H9 (cell line): ENCODE measurements at regions not wholly inside any gene's neighbourhood (a gene's known extent, or its start where the extent isn't known, plus 50 kb on each side); places are given as distances from the start of the nearest gene placed in this dataset.

Experiments used
- DNase-seq: peaks from one replicate; pipeline ENCODE4 v3.0.0-alpha.2; 2017
- H2AFZ ChIP-seq: one replicate; pipeline ENCODE4 v1.6.1; 2013; ENCODE audit warnings: mild to moderate bottlenecking, low read length, control low read depth, moderate library complexity
- H2AK5ac ChIP-seq: 2 replicates; pipeline ENCODE4 v1.6.1; 2013; ENCODE audit warnings: low read length, control low read depth, mixed read lengths; ENCODE audit not compliant: insufficient read length
- H2BK120ac ChIP-seq: one replicate; pipeline ENCODE4 v1.6.1; 2013; ENCODE audit warnings: low read depth, mild to moderate bottlenecking, low read length, control low read depth, inconsistent platforms; ENCODE audit not compliant: poor library complexity, severe bottlenecking
- H2BK12ac ChIP-seq: 2 replicates; pipeline ENCODE4 v1.6.1; 2013; ENCODE audit warnings: low read length, control low read depth, mixed read lengths, low read depth; ENCODE audit not compliant: insufficient read length
- H2BK15ac ChIP-seq: 2 replicates; pipeline ENCODE4 v1.6.1; 2013; ENCODE audit warnings: low read depth, low read length, control low read depth
- H2BK20ac ChIP-seq: one replicate; pipeline ENCODE4 v1.6.1; 2013; ENCODE audit warnings: low read depth, mild to moderate bottlenecking, low read length, control low read depth, inconsistent platforms; ENCODE audit not compliant: poor library complexity, severe bottlenecking
- H2BK5ac ChIP-seq: 2 replicates; pipeline ENCODE4 v1.6.1; 2013; ENCODE audit warnings: low read length, control low read depth, mixed read lengths; ENCODE audit not compliant: insufficient read length
- H3K14ac ChIP-seq: 2 replicates; pipeline ENCODE4 v1.6.1; 2013; ENCODE audit warnings: low read length, control low read depth; ENCODE audit not compliant: insufficient read depth
- H3K18ac ChIP-seq: 2 replicates; pipeline ENCODE4 v1.6.1; 2013; ENCODE audit warnings: low read depth, mild to moderate bottlenecking, mixed read lengths, low read length, control low read depth; ENCODE audit not compliant: insufficient read length
- H3K23ac ChIP-seq: 2 replicates; pipeline ENCODE4 v1.6.1; 2013; ENCODE audit warnings: low read length, control low read depth, mixed read lengths, low read depth; ENCODE audit not compliant: insufficient read length
- H3K23me2 ChIP-seq: 2 replicates; pipeline ENCODE4 v1.6.1; 2013; ENCODE audit warnings: low read depth, mild to moderate bottlenecking, mixed read lengths, low read length, control low read depth; ENCODE audit not compliant: insufficient read length, poor library complexity, severe bottlenecking
- H3K27ac ChIP-seq: 2 replicates; pipeline ENCODE4 v1.5.1; 2013; ENCODE audit warnings: low read length, control low read depth, mixed read lengths, low read depth; ENCODE audit not compliant: insufficient read length
- H3K27me3 ChIP-seq: 2 replicates; pipeline ENCODE4 v1.6.1; 2013; ENCODE audit warnings: low read length, control low read depth, inconsistent platforms; ENCODE audit not compliant: insufficient read depth
- H3K4ac ChIP-seq: 2 replicates; pipeline ENCODE4 v1.6.1; 2013; ENCODE audit warnings: low read depth, mild to moderate bottlenecking, control low read depth, inconsistent platforms, low read length, moderate library complexity
- H3K4me1 ChIP-seq: 2 replicates; pipeline ENCODE4 v1.6.1; 2013; ENCODE audit warnings: low read length, control low read depth, inconsistent platforms; ENCODE audit not compliant: insufficient read depth
- H3K4me2 ChIP-seq: 2 replicates; pipeline ENCODE4 v1.6.1; 2013; ENCODE audit warnings: low read length, control low read depth, mixed read lengths; ENCODE audit not compliant: insufficient read length, insufficient read depth
- H3K56ac ChIP-seq: 2 replicates; pipeline ENCODE4 v1.6.1; 2013; ENCODE audit warnings: low read depth, mild to moderate bottlenecking, mixed read lengths, low read length, control low read depth; ENCODE audit not compliant: insufficient read length
- H3K79me1 ChIP-seq: 2 replicates; pipeline ENCODE4 v1.6.1; 2013; ENCODE audit warnings: low read depth, mild to moderate bottlenecking, moderate library complexity, low read length, control low read depth, inconsistent platforms; ENCODE audit not compliant: insufficient read depth, poor library complexity, severe bottlenecking
- H3K79me2 ChIP-seq: 2 replicates; pipeline ENCODE4 v1.6.1; 2013; ENCODE audit warnings: low read length, control low read depth, inconsistent platforms; ENCODE audit not compliant: insufficient read depth
- H3K9ac ChIP-seq: 2 replicates; pipeline ENCODE4 v1.6.1; 2013; ENCODE audit warnings: low read length, control low read depth, mixed read lengths; ENCODE audit not compliant: insufficient read length; ENCODE audit errors: extremely low read depth
- H3K9me3 ChIP-seq: one replicate; pipeline ENCODE4 v1.6.1; 2013; ENCODE audit warnings: low read depth, low read length, inconsistent platforms; ENCODE audit not compliant: control insufficient read depth
- H3T11ph ChIP-seq: one replicate; pipeline ENCODE4 v1.6.1; 2013; ENCODE audit warnings: mild to moderate bottlenecking, low read length, control low read depth, inconsistent platforms
- H4K20me1 ChIP-seq: one replicate; pipeline ENCODE4 v1.6.1; 2013; ENCODE audit not compliant: control insufficient read depth, insufficient read length, insufficient read depth
- H4K5ac ChIP-seq: 2 replicates; pipeline ENCODE4 v1.6.1; 2013; ENCODE audit warnings: low read depth, mild to moderate bottlenecking, mixed read lengths, low read length, control low read depth; ENCODE audit not compliant: insufficient read length
- H4K8ac ChIP-seq: replicated peaks from 2 replicates; pipeline ENCODE4 v1.6.1; 2013; ENCODE audit warnings: low read length, control low read depth, mixed read lengths, low read depth; ENCODE audit not compliant: insufficient read length
- H4K91ac ChIP-seq: 2 replicates; pipeline ENCODE4 v1.6.1; 2013; ENCODE audit warnings: low read depth, mild to moderate bottlenecking, moderate library complexity, mixed read lengths, low read length, control low read depth; ENCODE audit not compliant: insufficient read length
- H3K27ac Mint-ChIP-seq, 3 experiments: 2 replicates in 2 of 3; 3 replicates in 1 of 3; pipeline ENCODE4 v1.8.0; 2020 to 2021; ENCODE audit warnings: mixed read lengths in 3 of 3, mild to moderate bottlenecking in 1 of 3, moderate library complexity in 1 of 3
- H3K27me3 Mint-ChIP-seq: 2 replicates; pipeline ENCODE4 v1.8.0; 2021; ENCODE audit warnings: low read depth, mild to moderate bottlenecking, moderate library complexity, mixed read lengths
- H3K36me3 Mint-ChIP-seq, 3 experiments: 2 replicates in 2 of 3; 3 replicates in 1 of 3; pipeline ENCODE4 v1.8.0; 2020 to 2021; ENCODE audit warnings: low read depth in 3 of 3, mixed read lengths in 3 of 3; ENCODE audit not compliant: insufficient read depth in 1 of 3
- H3K4me1 Mint-ChIP-seq, 2 experiments: 2 replicates each; pipeline ENCODE4 v1.8.0; 2020; ENCODE audit warnings: mixed read lengths in 2 of 2
- H3K4me3 Mint-ChIP-seq, 2 experiments: 2 replicates in 1 of 2; 3 replicates in 1 of 2; pipeline ENCODE4 v1.8.0; 2020 to 2021; ENCODE audit warnings: mild to moderate bottlenecking in 2 of 2, mixed read lengths in 2 of 2, moderate library complexity in 1 of 2
- H3K9me3 Mint-ChIP-seq, 2 experiments: 2 replicates in 1 of 2; 3 replicates in 1 of 2; pipeline ENCODE4 v1.8.0; 2020; ENCODE audit warnings: mild to moderate bottlenecking in 2 of 2, mixed read lengths in 2 of 2, moderate library complexity in 1 of 2
- WGBS: extraction: QIAGEN DNeasy Blood & Tissue Kit; methylation state at CpG from one replicate; pipeline ENCODE4 v1.1.7; 2013; ENCODE audit warnings: missing lambda C conversion rate, low lambda C conversion rate, mixed read lengths; ENCODE audit not compliant: insufficient read length; ENCODE audit errors: extremely low coverage; 5-methylcytosine and 5-hydroxymethylcytosine counted together
- TF ChIP-seq, protein P1 (sequence below): fragments of 200-600 bp; sonication (generic); conservative IDR thresholded peaks from 3 replicates; pipeline ENCODE4 v1.8.0; 2021; ENCODE audit warnings: antibody characterized with exemption, mild to moderate bottlenecking

DNA sequence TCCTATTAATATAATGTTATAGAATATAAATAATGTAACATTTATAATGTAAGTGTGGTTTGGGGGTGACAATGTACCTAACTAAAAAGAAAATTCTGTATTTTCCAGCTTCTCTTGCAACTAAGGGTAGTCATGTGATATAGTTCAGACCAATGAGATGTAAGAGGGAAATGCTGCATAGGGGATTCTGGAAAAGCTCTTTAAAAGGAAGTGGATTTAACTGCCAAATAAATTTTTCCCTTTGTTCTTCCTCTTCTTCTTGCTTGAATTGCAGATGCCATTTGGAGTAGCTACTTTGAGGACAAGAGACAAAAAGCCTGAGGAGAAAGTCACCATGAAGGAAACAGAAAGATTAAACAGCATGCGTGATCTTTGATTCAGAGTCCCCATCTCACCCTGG is 194.3 kb downstream of the PTEN start:
- DNase-seq = no peak
- Histone ChIP-seq H3K18ac (no peak overlapping the region), H3K4me2 (no peak overlapping the region), H4K8ac (no peak overlapping the region), H3K9me3 (no peaks in the 10 kb centered on the region), H3K79me1 (no peaks in the 10 kb centered on the region), H4K91ac (no peak overlapping the region), H3K23ac (no peak overlapping the region), H3K14ac (no peak overlapping the region), H2BK15ac (no peak overlapping the region), H2BK12ac (no peak overlapping the region), H3K4ac (no peak overlapping the region), H2AK5ac (no peak overlapping the region), H2BK120ac (no peak overlapping the region), H3K4me1 (no peaks in the 10 kb centered on the region), H2AFZ (no peak overlapping the region), H2BK5ac (no peak overlapping the region), H4K20me1 (no peaks in the 10 kb centered on the region), H4K5ac (no peak overlapping the region), H3K23me2 (no peaks in the 10 kb centered on the region), H3K27ac (no peak overlapping the region), H3K56ac (no peak overlapping the region), H3K9ac (no peak overlapping the region), H2BK20ac (no peak overlapping the region), H3K27me3 (no peaks in the 10 kb centered on the region), H3K79me2 (no peaks in the 10 kb centered on the region), H3T11ph (no peak overlapping the region)
- whole genome bisulfite sequencing = no CpG with 5 or more reads among the region's 1 CpG
- Mint-ChIP-seq H3K36me3 (no peaks in the 10 kb centered on the region; a peak in 1 of 7 replicates), H3K9me3 (peaks cover 0 to 3% of the 10 kb centered on the region in 2 experiments; a peak in 2 of 5 replicates), H3K4me3 (no peak overlapping the region), H3K27ac (no peak overlapping the region), H3K27me3 (no peaks in the 10 kb centered on the region), H3K4me1 (no peaks in the 10 kb centered on the region; a peak in 1 of 4 replicates)
- TF ChIP-seq, protein P1, sequence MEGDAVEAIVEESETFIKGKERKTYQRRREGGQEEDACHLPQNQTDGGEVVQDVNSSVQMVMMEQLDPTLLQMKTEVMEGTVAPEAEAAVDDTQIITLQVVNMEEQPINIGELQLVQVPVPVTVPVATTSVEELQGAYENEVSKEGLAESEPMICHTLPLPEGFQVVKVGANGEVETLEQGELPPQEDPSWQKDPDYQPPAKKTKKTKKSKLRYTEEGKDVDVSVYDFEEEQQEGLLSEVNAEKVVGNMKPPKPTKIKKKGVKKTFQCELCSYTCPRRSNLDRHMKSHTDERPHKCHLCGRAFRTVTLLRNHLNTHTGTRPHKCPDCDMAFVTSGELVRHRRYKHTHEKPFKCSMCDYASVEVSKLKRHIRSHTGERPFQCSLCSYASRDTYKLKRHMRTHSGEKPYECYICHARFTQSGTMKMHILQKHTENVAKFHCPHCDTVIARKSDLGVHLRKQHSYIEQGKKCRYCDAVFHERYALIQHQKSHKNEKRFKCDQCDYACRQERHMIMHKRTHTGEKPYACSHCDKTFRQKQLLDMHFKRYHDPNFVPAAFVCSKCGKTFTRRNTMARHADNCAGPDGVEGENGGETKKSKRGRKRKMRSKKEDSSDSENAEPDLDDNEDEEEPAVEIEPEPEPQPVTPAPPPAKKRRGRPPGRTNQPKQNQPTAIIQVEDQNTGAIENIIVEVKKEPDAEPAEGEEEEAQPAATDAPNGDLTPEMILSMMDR = no peak
